Suppressor macrophage (primary cell): ENCODE measurements at regions not wholly inside any gene's neighbourhood (a gene's known extent, or its start where the extent isn't known, plus 50 kb on each side); places are given as distances from the start of the nearest gene placed in this dataset.
A peak's percentile ranks its signal among the peaks of the same experiment; 100 is the strongest.

Experiments used
- DNase-seq, 4 experiments: peaks; one replicate each; pipeline ENCODE4 v3.0.0-alpha.2; 2020 to 2022

GRCh38 chr5:35420200-35420599 lies 189.9 kb upstream of the PRLR start:
- DNase-seq = no peak

GRCh38 chr5:35417040-35417439 lies 186.8 kb upstream of the PRLR start:
- no peak for DNase-seq

- no peak for DNase-seq
These were observed 186.1 kb upstream of the PRLR start for GRCh38 chr5:35416217-35416988.

GRCh38 chr5:35415309-35415708 lies 185.0 kb upstream of the PRLR start:
- DNase-seq = no peak

- DNase-seq = no peak
These were observed 179.1 kb upstream of the PRLR start for GRCh38 chr5:35409361-35409760.

- peak in 3 of 4 experiments; percentile 4 to 60 (median 40) for DNase-seq
These were observed 177.9 kb upstream of the PRLR start for GRCh38 chr5:35408146-35408545.

GRCh38 chr5:35407697-35408096 lies 177.4 kb upstream of the PRLR start:
- no peak for DNase-seq

GRCh38 chr5:35405938-35406337 lies 175.7 kb upstream of the PRLR start:
- DNase-seq = no peak

- DNase-seq = no peak
These were observed 174.4 kb upstream of the PRLR start for GRCh38 chr5:35404701-35405100.

GRCh38 chr5:35393901-35394300 lies 163.6 kb upstream of the PRLR start:
- peak; percentile 35 to 68 (median 51) for DNase-seq

- no peak for DNase-seq
These were observed 154.4 kb upstream of the PRLR start for GRCh38 chr5:35384658-35385057.

GRCh38 chr5:35383041-35383440 lies 152.8 kb upstream of the PRLR start:
- peak in 2 of 4 experiments; percentile 30 to 46 for DNase-seq

GRCh38 chr5:35377653-35378052 lies 147.4 kb upstream of the PRLR start:
- no peak for DNase-seq

GRCh38 chr5:35374584-35374983 lies 144.3 kb upstream of the PRLR start:
- no peak for DNase-seq

GRCh38 chr5:35373249-35373648 lies 143.0 kb upstream of the PRLR start:
- no peak for DNase-seq

GRCh38 chr5:35372482-35372881 lies 142.2 kb upstream of the PRLR start:
- DNase-seq = no peak

- DNase-seq = no peak
These were observed 141.7 kb upstream of the PRLR start for GRCh38 chr5:35371951-35372426.

GRCh38 chr5:35370871-35371270 lies 140.6 kb upstream of the PRLR start:
- DNase-seq = no peak

GRCh38 chr5:35369965-35370790 lies 139.9 kb upstream of the PRLR start:
- no peak for DNase-seq

- DNase-seq = no peak
These were observed 137.2 kb upstream of the PRLR start for GRCh38 chr5:35367526-35367925.

GRCh38 chr5:35365758-35366157 lies 135.5 kb upstream of the PRLR start:
- no peak for DNase-seq

GRCh38 chr5:35364350-35364749 lies 134.1 kb upstream of the PRLR start:
- DNase-seq = no peak

GRCh38 chr5:35363387-35363965 lies 133.2 kb upstream of the PRLR start:
- no peak for DNase-seq
